ENCODE measurements at regions not wholly inside any gene's neighbourhood (a gene's known extent, or its start where the extent isn't known, plus 50 kb on each side); places are given as distances from the start of the nearest gene placed in this dataset.

DNA sequence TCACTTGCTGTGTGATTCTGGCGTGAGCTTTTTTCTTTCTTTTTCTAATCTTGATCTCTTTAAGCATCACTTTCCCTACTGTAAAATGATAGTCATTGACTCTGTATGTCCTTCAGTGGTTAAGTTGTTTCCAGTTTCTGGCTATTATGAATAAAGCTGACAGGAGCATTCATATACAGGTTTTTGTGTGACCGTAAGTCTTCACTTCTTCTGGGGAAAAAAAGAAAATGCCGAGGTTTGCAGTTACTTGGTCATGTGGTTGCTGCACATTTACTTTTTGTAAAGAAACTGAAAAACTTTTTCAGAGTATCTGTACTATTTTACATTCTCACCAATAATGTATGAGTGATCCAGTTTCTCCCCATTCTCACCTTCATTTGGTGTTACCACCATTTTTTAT is 247.4 kb upstream of the RBMS3 start:
- TF ChIP-seq REST (IDR thresholded peaks at IDR 0.05; ENCODE audit: low read depth) (no peak), CTCF (IDR thresholded peaks at IDR 0.05 in 2 of 3, conservative IDR thresholded peaks at IDR 0.05 in 1 of 3; ENCODE audit: borderline replicate concordance in 1 of 3, insufficient read depth in 1 of 3, low read depth in 2 of 3, low read length in 2 of 3) (no peak), POLR2A (IDR thresholded peaks at IDR 0.05; ENCODE audit: borderline replicate concordance, extremely low read depth, insufficient read depth, insufficient read length) (no peak), POLR2AphosphoS5 (IDR thresholded peaks at IDR 0.05; ENCODE audit: low read depth, low read length) (no peak), TCF7L2 (IDR thresholded peaks at IDR 0.05; ENCODE audit: borderline replicate concordance, extremely low read depth, insufficient read depth, insufficient read length) (no peak), EZH2 (IDR thresholded peaks at IDR 0.05) (no peak), SIN3A (IDR thresholded peaks at IDR 0.05; ENCODE audit: low read depth) (no peak), SRF (IDR thresholded peaks at IDR 0.05; ENCODE audit: low read depth) (no peak), FOSL1 (IDR thresholded peaks at IDR 0.05; ENCODE audit: low read depth) (no peak), EGR1 (IDR thresholded peaks at IDR 0.05; ENCODE audit: low read depth) (no peak), ZNF274 (IDR thresholded peaks at IDR 0.05; ENCODE audit: low read depth, low read length) (no peak)
- TF ChIP-seq, protein P1, sequence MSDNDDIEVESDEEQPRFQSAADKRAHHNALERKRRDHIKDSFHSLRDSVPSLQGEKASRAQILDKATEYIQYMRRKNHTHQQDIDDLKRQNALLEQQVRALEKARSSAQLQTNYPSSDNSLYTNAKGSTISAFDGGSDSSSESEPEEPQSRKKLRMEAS (IDR thresholded peaks at IDR 0.05): no peak

Measured in HCT116 (cell line).